ENCODE measurements at regions not wholly inside any gene's neighbourhood (a gene's known extent, or its start where the extent isn't known, plus 50 kb on each side); places are given as distances from the start of the nearest gene placed in this dataset.
"Not testable (repeated sequence)": the region's sequence is repeated elsewhere in the genome, so short reads cannot be mapped to it uniquely, and the experiment has no call there.

DNA sequence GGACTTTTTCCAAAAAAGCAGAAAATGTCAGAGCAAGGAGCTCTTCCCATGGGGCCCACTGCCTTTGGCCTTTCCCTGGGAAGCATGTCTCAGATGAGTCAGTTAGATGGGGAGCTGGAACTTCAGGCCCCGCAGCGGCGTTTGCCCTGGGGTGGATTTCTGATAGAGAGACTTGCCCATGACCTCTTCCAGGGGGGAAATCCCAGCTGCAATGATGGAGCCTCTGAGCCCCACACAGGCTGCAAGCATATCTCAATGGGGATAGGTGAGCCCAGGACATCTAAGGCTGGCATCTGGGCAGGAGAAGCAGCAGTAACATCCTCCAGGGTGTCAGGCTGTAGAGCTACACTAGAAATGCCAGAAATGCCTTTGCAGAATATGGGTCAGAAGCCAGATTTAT is 269.2 kb upstream of the TCERG1L start:
- Histone ChIP-seq H3K36me3 (ENCODE audit: control insufficient read depth, insufficient read depth, low read length) (no peaks in the 10 kb centered on the region), H3K9me3 (ENCODE audit: control insufficient read depth, low read length) (no peaks in the 10 kb centered on the region), H3K27ac (ENCODE audit: low read depth, low read length, severe bottlenecking) (no peak overlapping the region), H3K4me1 (ENCODE audit: control insufficient read depth, insufficient read depth, low read length, poor library complexity, severe bottlenecking) (no peaks in the 10 kb centered on the region), H3K4me3 (ENCODE audit: extremely low read depth, insufficient read depth, low read length, poor library complexity, severe bottlenecking) (no peak overlapping the region)
- WGBS, 2 experiments (ENCODE audit: insufficient coverage in 2 of 2) = 78 to 90% methylated on average over 2 to 3 of the region's 3 CpGs

DNA sequence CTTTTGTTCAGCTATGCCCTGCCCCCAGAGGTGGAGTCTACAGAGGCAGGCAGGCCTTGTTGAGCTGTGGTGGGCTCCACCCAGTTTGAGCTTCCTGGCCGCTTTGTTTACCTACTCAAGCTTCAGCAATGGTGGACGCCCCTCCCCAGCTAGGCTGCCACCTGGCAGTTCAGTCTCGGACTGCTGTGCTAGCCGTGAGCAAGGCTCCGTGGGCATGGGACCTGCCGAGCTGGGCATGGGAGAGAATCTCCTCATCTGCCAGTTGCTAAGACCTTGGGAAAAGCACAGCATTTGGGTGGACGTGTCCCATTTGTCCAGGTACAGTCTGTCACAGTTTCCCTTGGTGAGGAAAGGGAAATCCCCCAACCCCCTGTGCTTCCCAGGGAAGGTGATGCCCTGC is 270.0 kb upstream of the TCERG1L start:
- not testable (repeated sequence) for H3K36me3 ChIP-seq (ENCODE audit: control insufficient read depth, insufficient read depth, low read length); H3K4me1 ChIP-seq (ENCODE audit: control insufficient read depth, insufficient read depth, low read length, poor library complexity, severe bottlenecking); H3K4me3 ChIP-seq (ENCODE audit: extremely low read depth, insufficient read depth, low read length, poor library complexity, severe bottlenecking); H3K9me3 ChIP-seq (ENCODE audit: control insufficient read depth, low read length); H3K27ac ChIP-seq (ENCODE audit: low read depth, low read length, severe bottlenecking)
- WGBS, 2 experiments (ENCODE audit: insufficient coverage in 2 of 2) = 82 to 85% methylated on average over 6 to 7 of the region's 7 CpGs

DNA sequence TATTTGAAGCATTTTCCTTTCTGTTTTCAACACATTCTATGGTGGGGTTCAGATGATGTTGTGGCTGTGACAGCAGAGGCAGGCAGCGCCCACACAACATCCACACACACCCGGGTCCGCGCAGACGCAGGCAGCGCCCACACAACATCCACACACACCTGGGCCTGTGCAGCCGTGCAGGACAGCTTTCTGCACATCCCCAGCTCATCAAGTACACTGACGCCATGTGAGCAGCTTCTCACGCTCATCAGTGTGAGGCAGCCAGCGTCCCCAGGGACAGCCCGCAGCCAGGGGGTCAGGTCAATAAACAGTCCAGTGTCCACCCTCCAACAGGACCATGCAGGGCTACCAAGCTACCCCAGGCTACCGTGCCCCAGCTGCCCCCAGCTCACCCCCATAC is 272.8 kb upstream of the TCERG1L start:
- no peaks in the 10 kb centered on the region for H3K4me1 ChIP-seq (ENCODE audit: control insufficient read depth, insufficient read depth, low read length, poor library complexity, severe bottlenecking)
- no peaks in the 10 kb centered on the region for H3K36me3 ChIP-seq (ENCODE audit: control insufficient read depth, insufficient read depth, low read length)
- H3K9me3 ChIP-seq (ENCODE audit: control insufficient read depth, low read length) = no peaks in the 10 kb centered on the region
- 91 to 100% methylated on average over 4 of the region's 12 CpGs for WGBS, 2 experiments (ENCODE audit: insufficient coverage in 2 of 2)
- no peak overlapping the region for H3K27ac ChIP-seq (ENCODE audit: low read depth, low read length, severe bottlenecking)
- no peak overlapping the region for H3K4me3 ChIP-seq (ENCODE audit: extremely low read depth, insufficient read depth, low read length, poor library complexity, severe bottlenecking)

DNA sequence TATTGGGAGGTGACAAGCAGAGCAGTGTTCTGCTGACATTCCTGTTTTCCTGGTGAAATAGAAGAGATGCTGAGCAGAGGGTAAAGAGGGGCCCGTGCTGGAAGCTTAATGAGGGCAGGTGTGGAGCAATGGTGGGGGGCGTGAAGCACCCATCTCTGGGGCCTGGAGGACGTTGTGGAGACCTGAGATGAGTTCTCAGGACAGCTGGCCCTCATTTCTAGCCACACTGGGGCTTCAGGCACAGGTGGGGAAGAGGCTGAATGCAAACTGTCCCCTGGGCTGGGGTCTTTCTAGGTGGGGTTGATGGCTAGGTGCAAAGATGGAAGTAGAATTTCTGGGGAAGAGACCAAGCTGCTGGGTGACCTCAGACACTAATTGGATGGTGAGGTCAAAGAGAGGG is 274.2 kb upstream of the TCERG1L start:
- H3K4me3 ChIP-seq (ENCODE audit: extremely low read depth, insufficient read depth, low read length, poor library complexity, severe bottlenecking) = no peak overlapping the region
- H3K36me3 ChIP-seq (ENCODE audit: control insufficient read depth, insufficient read depth, low read length) = no peaks in the 10 kb centered on the region
- H3K9me3 ChIP-seq (ENCODE audit: control insufficient read depth, low read length) = no peaks in the 10 kb centered on the region
- no peaks in the 10 kb centered on the region for H3K4me1 ChIP-seq (ENCODE audit: control insufficient read depth, insufficient read depth, low read length, poor library complexity, severe bottlenecking)
- no peak overlapping the region for H3K27ac ChIP-seq (ENCODE audit: low read depth, low read length, severe bottlenecking)
- 55 to 67% methylated on average over 2 of the region's 3 CpGs for WGBS, 2 experiments (ENCODE audit: insufficient coverage in 2 of 2)

DNA sequence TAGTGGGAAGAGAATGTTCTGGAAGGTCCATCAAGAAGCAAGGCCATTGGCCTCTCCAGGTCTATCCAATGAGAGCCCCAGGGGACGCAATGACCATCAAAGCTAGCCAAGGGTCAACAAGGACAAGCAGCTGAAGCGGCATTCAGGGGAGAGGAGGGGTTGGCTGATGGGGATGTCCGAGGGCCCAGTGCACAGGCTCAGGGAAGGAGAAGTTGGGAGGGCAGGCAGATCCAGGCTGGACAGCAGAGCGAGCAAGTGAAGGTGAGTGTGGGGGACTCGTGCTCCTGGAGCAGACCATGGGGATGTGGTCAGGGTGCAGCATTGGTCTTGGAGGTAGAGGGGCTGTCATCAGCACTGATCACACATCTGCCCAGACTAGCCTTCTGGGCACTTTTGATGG is 275.4 kb upstream of the TCERG1L start:
- WGBS, 2 experiments (ENCODE audit: insufficient coverage in 2 of 2) = 89 to 91% methylated on average over 4 of the region's 5 CpGs
- Histone ChIP-seq H3K9me3 (ENCODE audit: control insufficient read depth, low read length) (no peaks in the 10 kb centered on the region), H3K4me1 (ENCODE audit: control insufficient read depth, insufficient read depth, low read length, poor library complexity, severe bottlenecking) (no peaks in the 10 kb centered on the region), H3K27ac (ENCODE audit: low read depth, low read length, severe bottlenecking) (no peak overlapping the region), H3K4me3 (ENCODE audit: extremely low read depth, insufficient read depth, low read length, poor library complexity, severe bottlenecking) (no peak overlapping the region), H3K36me3 (ENCODE audit: control insufficient read depth, insufficient read depth, low read length) (no peaks in the 10 kb centered on the region)

DNA sequence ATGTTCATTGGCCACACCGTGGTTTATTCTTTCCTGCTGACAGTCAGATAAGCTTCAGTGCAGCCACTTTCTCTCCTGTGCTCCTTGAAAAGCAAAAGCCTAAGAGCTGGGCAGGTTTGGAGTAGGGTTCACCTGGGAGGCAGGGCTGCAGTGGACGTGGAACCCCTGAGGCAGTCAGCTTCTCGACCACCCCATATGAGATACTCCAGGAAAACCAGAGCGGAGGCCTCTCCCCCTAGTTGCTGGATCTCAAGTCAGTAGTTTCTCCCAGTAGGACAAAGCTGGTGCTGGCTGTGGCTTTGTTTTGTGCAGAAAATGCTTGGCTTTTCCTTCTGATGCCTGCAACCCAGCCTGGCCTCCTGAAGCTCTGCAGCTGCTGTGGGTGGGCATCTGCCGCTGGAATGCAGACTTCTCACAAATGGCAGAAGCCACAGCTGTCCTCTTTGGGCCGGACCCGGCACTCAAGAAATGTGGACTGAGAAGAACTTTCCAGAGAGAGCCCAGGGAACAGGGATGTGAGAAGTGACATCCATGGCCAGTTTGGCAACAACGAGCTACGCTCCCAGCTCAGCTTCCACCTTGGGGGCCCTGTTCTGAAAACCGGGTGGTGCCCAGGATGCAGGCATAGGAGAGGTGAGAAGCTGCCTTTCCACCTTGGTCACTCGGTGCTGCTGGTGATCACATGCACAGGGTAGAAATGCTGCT is 276.6 kb upstream of the TCERG1L start:
- 84 to 88% methylated on average over 7 to 11 of the region's 11 CpGs for WGBS, 2 experiments (ENCODE audit: insufficient coverage in 2 of 2)
- H3K27ac ChIP-seq (ENCODE audit: low read depth, low read length, severe bottlenecking) = no peak overlapping the region
- H3K9me3 ChIP-seq (ENCODE audit: control insufficient read depth, low read length) = no peaks in the 10 kb centered on the region
- no peak overlapping the region for H3K4me3 ChIP-seq (ENCODE audit: extremely low read depth, insufficient read depth, low read length, poor library complexity, severe bottlenecking)
- H3K36me3 ChIP-seq (ENCODE audit: control insufficient read depth, insufficient read depth, low read length) = no peaks in the 10 kb centered on the region
- no peaks in the 10 kb centered on the region for H3K4me1 ChIP-seq (ENCODE audit: control insufficient read depth, insufficient read depth, low read length, poor library complexity, severe bottlenecking)

DNA sequence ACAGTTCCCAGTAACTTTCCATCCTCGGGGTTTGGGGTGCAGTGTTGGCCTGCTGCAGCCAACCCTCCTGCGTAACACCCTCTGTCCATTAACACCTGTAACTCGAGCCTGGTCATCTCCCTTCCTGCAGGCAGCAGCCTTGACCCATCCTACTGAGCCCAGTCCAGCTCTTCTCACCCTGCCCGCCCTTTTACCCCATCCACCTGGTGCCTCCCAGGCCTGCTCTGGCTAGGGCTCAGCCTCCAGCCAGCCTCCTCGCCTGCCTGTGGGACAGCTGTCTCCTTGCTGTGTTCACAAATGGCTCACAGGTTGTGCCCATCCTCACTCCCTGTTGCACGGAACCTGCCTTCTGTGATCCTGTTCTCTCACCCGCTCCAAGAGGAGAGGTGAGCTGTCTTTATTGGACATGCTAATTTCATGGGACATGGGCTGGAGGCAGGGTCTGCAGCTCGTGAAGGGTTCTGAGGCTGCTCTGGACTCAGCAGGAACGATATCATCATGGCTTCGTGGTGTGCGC is 277.2 kb upstream of the TCERG1L start:
- H3K27ac ChIP-seq (ENCODE audit: low read depth, low read length, severe bottlenecking) = no peak overlapping the region
- no peaks in the 10 kb centered on the region for H3K9me3 ChIP-seq (ENCODE audit: control insufficient read depth, low read length)
- no peaks in the 10 kb centered on the region for H3K36me3 ChIP-seq (ENCODE audit: control insufficient read depth, insufficient read depth, low read length)
- no peak overlapping the region for H3K4me3 ChIP-seq (ENCODE audit: extremely low read depth, insufficient read depth, low read length, poor library complexity, severe bottlenecking)
- WGBS, 2 experiments (ENCODE audit: insufficient coverage in 2 of 2) = 84 to 90% methylated on average over 11 of the region's 11 CpGs
- no peaks in the 10 kb centered on the region for H3K4me1 ChIP-seq (ENCODE audit: control insufficient read depth, insufficient read depth, low read length, poor library complexity, severe bottlenecking)

DNA sequence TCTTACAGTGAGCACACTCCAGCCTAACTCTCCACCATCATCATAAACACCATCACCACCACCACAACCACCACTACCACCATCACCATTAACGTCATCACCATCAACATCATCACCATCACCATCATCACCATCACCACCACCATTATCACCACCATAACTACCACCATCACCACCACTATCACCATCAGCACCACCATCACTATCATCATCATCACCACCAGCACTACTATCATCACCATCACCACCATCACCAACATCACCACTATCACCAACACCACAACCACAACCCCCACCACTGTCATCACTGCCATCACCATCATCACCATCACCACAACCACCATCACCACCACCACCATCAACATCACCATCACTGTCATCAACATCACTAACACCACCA is 279.0 kb upstream of the TCERG1L start:
- Histone ChIP-seq H3K4me1 (ENCODE audit: control insufficient read depth, insufficient read depth, low read length, poor library complexity, severe bottlenecking) (no peaks in the 10 kb centered on the region), H3K27ac (ENCODE audit: low read depth, low read length, severe bottlenecking) (no peak overlapping the region), H3K9me3 (ENCODE audit: control insufficient read depth, low read length) (no peaks in the 10 kb centered on the region), H3K4me3 (ENCODE audit: extremely low read depth, insufficient read depth, low read length, poor library complexity, severe bottlenecking) (no peak overlapping the region), H3K36me3 (ENCODE audit: control insufficient read depth, insufficient read depth, low read length) (no peaks in the 10 kb centered on the region)
- 50 to 100% methylated on average over 1 of the region's 1 CpG for WGBS, 2 experiments (ENCODE audit: insufficient coverage in 2 of 2)

DNA sequence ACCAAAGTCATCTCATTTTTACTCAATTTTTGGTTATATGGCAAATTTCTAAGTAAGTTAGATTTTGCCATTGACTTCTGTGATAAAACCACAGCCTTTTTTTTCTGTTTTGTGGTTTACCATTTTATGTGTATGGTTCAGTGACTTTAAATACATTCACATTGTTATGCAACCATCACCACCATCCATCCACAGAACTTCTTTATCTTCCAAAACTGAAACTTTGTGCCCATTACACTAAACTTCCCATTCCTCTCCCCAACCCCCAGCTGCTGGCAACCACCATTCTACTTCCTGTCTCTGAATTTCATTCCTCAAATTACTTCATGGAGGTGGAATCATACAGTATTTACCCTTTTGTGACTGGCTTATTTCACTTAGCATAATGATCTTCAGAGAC is 280.4 kb upstream of the TCERG1L start:
- Histone ChIP-seq H3K27ac (ENCODE audit: low read depth, low read length, severe bottlenecking) (no peak overlapping the region), H3K9me3 (ENCODE audit: control insufficient read depth, low read length) (no peaks in the 10 kb centered on the region), H3K4me3 (ENCODE audit: extremely low read depth, insufficient read depth, low read length, poor library complexity, severe bottlenecking) (no peak overlapping the region), H3K4me1 (ENCODE audit: control insufficient read depth, insufficient read depth, low read length, poor library complexity, severe bottlenecking) (no peaks in the 10 kb centered on the region), H3K36me3 (ENCODE audit: control insufficient read depth, insufficient read depth, low read length) (no peaks in the 10 kb centered on the region)

DNA sequence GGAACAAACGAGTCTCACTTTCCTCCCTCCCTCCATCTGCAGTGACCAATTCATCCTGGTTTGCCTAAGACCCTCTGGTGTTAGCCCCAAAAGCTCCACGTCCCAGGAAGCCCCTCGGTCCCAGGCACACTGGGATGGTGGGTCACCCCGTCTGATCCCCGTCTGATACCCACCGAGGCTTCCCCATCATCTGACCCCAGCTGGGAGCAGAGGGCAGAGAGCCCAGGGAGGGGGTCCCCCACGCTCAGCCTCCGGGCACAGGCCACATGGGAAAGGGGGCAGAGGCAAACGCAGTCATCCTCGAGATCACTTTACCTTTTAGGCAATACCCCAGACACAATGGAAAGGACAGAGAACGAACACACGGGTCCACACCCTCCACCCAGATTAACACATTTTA is 291.6 kb upstream of the PPP2R2D start:
- H3K9me3 ChIP-seq (ENCODE audit: control insufficient read depth, low read length) = no peaks in the 10 kb centered on the region
- no peaks in the 10 kb centered on the region for H3K4me1 ChIP-seq (ENCODE audit: control insufficient read depth, insufficient read depth, low read length, poor library complexity, severe bottlenecking)
- 85 to 96% methylated on average over 7 to 10 of the region's 12 CpGs for WGBS, 2 experiments (ENCODE audit: insufficient coverage in 2 of 2)
- no peaks in the 10 kb centered on the region for H3K36me3 ChIP-seq (ENCODE audit: control insufficient read depth, insufficient read depth, low read length)
- no peak overlapping the region for H3K27ac ChIP-seq (ENCODE audit: low read depth, low read length, severe bottlenecking)
- H3K4me3 ChIP-seq (ENCODE audit: extremely low read depth, insufficient read depth, low read length, poor library complexity, severe bottlenecking) = no peak overlapping the region

DNA sequence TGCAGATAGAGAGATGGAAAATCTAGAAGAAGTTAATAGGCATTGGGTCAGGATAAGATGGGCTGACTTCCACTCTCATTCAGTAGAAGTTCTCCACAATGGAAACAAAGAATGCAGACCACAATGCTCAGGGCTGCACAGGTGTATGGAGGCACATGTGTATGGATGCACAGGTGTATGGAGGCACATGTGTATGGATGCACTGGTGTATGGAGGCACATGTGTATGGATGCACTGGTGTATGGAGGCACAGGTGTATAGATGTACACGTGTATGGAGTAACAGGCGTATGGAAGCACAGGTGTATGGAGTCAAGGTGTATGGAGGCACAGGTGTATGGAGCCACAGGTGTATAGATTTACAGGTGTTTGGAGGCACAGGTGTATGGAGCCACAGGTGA is 285.7 kb upstream of the PPP2R2D start:
- Histone ChIP-seq H3K4me1 (ENCODE audit: control insufficient read depth, insufficient read depth, low read length, poor library complexity, severe bottlenecking) (no peaks in the 10 kb centered on the region), H3K36me3 (ENCODE audit: control insufficient read depth, insufficient read depth, low read length) (no peaks in the 10 kb centered on the region), H3K4me3 (ENCODE audit: extremely low read depth, insufficient read depth, low read length, poor library complexity, severe bottlenecking) (no peak overlapping the region), H3K9me3 (ENCODE audit: control insufficient read depth, low read length) (no peaks in the 10 kb centered on the region), H3K27ac (ENCODE audit: low read depth, low read length, severe bottlenecking) (no peak overlapping the region)
- 92 to 93% methylated on average over 2 of the region's 2 CpGs for WGBS, 2 experiments (ENCODE audit: insufficient coverage in 2 of 2)

Data from mesodermal cell (in vitro differentiated cells).